Hepatic stellate cell (primary cell): ENCODE measurements at regions not wholly inside any gene's neighbourhood (a gene's known extent, or its start where the extent isn't known, plus 50 kb on each side); places are given as distances from the start of the nearest gene placed in this dataset.

Experiments
- DNase-seq: peaks from one replicate; pipeline ENCODE4 v3.0.0; 2011; ENCODE audit warnings: low spot score

GRCh38 chr5:171688696-171689495 lies 96.7 kb upstream of the SMIM23 start:
- DNase-seq = no peak

DNA sequence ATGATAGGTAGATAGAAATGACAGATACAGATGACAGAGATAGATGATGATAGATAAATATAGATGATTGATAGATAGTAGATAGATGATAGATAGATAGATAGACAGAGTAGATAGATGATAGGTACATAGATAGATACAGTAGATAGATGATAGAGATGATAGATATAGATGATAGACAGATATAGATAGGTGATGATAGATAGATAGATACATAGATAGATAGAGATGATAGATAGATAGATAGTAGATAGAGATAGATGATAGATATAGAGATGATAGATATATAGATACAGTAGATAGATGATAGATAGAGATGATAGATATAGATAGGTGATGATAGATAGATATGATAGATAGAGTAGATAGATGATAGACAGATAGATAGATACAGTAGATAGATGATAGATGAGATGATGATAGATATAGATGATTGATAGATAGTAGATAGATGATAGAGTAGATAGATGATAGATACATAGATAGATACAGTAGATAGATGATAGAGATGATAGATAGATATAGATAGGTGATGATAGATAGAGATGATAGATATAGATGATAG lies 95.7 kb upstream of the SMIM23 start:
- DNase-seq = no peak

DNA sequence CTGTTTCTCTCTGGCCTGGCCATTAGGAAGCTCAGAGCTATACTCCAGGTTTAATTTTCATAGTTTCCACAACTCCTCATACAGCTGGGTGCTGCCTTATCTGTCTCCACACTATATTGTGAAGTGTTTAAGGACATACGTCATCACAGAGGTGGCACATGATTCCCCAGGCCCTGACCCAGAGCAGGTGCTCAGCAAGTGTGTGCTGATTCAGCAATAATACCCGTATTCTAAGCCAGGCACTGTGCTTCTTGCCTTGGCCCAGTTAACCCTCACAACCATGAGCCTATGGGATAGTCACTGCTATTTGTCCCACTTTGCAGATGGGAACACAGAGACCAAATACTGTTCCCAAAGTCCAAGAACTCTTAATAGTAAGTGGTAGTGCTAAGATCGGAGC lies 93.5 kb upstream of the SMIM23 start:
- no peak for DNase-seq

- DNase-seq = no peak
These were observed 92.7 kb upstream of the SMIM23 start for GRCh38 chr5:171692936-171693335.

DNA sequence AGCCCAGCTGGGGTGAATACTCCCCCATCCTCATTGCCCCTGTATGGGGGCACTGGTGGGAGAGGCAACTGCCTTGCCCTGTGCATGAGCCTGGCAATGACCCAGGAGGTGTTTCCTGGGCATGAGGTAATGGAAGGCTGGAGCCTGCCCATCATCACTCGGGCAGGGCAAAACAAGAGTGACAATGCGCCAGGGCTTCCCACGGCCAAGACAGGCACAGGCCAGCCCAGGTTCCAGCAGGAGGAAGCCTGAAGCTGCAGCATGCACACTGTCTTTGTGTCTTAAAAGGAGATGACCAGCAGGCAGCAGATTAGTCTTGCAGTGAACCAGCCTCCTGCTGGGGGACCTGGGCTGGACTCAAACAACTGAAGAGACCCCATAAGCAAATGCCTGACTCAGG lies 92.2 kb upstream of the SMIM23 start:
- DNase-seq = no peak

GRCh38 chr5:171695804-171696203 lies 89.8 kb upstream of the SMIM23 start:
- DNase-seq = no peak

DNA sequence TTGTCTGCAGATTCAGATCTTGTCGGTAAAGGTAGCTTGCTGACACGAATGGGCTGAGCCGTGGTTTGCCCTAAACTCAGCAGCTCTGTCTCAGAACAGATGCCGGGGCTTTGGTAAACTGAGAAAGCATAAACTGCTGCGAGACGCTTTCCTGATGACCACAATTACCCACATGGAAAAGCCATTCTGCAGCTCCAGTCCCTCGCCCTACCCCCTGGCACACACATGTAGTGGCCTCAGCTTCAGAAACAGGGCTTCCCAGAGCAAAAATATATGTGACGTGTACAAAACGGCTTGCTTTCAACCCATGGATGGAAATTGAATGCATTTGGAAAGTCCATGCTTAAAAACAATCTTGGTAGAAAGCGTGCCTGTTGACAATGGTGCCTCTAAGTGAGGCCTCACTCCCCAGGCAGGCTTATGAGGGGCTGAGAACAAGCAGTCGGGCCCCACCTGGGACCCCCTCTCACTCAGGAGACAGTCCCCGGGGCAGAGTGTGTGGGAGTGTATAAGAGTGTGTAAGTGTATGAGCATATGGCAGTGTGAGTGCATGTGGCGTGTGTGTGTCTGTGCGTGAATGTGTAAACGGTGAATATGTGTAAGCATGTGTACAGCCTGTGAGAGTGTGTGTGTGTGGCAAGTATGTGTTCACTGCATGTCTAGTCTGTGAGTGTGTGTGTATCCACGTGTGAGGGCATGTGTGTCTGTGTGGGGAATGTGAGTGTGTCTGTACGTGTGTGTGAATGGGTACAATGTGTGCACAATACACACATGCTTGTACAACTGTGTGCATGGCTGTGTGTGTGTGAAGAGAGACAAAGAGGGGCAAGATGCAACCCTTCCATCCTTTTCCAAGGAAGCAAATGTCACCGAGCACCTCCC lies 88.2 kb upstream of the SMIM23 start:
- DNase-seq = no peak

DNA sequence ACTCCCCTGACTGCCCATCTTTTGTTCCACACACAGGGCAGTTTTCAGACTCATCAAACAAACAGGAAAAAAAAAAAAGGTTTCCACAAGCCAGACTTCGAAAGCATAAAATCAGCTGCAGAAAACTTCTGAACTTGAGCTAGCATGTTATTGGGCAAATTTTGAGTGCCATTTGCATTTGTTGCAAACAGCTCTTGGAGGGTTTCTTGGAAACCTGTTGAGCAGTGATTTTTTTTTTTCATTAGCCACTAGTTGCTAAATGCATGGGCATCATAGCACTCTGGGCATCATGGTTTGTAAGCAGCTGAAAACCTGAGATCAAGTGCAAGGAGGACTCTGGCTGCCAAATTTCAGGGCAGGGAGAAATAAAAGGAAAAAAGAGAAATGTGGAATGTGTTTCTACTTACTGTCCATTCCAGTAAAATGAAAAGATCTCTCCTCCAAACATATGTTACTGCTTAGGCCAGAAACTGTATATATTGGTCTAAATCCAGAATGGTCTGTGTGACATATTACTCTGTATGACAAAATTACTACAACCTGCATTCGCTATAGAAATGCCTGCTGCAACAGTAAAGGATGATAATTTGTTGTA lies 85.2 kb upstream of the SMIM23 start:
- DNase-seq = no peak

GRCh38 chr5:171701100-171701541 lies 84.5 kb upstream of the SMIM23 start:
- no peak for DNase-seq

DNA sequence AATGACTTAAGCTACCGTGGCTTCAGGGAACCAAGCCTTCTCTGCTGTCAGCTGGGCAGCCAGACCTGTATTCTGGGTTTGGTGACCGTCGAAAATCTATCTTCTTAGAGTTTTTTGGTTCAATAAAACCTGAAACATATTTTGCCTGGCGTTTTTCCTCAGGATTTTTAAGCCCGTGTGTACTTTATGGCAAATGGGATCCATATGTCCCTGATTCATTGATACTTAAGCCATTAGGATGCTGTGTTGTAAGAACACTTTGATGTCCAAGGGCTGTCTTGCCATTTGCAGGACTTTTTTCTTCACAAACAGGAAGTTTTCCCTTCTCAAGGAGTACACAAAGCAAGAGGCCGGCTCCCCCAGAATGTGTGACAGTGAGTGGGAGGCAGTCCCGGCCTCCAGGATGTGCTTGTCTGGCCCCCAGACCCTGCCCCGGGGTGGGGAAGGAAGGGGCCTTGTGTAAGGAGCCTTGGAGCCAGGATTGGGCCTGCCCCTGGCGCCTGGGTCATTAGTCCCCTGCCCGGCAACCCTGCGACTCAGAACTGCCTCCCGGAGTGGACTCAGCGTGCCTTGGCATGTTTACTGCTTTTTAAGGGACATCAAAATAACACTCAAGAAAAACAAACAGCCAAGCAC lies 83.4 kb upstream of the SMIM23 start:
- DNase-seq = no peak

GRCh38 chr5:171703146-171703545 lies 82.5 kb upstream of the SMIM23 start:
- no peak for DNase-seq

- no peak for DNase-seq
These were observed 80.6 kb upstream of the SMIM23 start for GRCh38 chr5:171705036-171705435.

- DNase-seq = no peak
These were observed 79.7 kb upstream of the SMIM23 start for GRCh38 chr5:171705830-171706468.

DNA sequence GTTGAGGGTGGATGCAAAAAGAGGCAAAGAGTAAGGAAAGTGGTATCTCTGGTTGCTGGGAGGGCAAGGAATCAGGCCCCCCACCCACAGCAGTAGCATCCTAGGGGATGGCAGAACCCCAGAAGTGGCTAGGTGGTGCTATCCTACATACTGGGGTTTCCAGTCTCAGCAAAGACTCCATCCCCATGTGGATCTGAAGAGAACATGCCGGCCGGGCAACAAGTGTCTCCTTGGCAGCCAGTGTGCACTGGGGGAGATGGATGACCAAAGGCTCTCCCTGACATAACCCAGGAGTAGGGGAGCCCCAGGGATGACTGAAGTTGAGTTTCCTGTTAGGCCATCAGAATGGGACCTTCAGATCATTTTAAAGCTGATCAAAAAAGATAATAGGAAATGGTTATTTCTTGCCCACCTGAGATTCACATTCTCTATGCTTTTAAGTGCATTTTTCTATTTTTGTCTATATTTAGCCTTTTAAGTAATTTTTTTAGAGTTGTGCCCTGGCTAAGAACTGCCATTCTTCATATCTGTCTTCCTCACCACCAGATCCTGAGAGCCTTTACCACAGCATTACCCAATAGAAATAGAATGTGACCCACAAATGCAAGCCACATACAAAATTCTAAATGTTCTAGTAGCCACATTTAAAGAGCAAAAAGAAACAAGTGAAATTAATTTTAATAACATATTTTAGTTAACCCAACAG lies 78.7 kb upstream of the SMIM23 start:
- DNase-seq = no peak

DNA sequence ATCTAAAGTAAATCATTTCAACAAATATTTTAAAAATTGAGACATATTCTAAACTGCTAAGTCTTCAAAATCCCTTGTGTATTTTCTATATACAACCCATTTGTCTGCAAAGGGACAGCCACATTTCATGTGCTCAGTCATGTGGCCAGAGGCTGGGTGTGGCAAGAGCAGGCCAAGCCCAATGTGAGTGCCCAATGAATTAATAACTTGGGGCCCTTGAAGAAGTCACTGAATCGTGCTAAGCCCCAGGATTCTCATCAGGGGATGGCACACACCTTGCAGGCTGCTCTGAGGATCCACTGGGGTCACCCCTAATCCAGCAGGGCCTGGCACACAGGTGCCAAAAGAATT lies 78.2 kb upstream of the SMIM23 start:
- DNase-seq = no peak

- DNase-seq = no peak
These were observed 75.7 kb upstream of the SMIM23 start for GRCh38 chr5:171709930-171710329.

DNA sequence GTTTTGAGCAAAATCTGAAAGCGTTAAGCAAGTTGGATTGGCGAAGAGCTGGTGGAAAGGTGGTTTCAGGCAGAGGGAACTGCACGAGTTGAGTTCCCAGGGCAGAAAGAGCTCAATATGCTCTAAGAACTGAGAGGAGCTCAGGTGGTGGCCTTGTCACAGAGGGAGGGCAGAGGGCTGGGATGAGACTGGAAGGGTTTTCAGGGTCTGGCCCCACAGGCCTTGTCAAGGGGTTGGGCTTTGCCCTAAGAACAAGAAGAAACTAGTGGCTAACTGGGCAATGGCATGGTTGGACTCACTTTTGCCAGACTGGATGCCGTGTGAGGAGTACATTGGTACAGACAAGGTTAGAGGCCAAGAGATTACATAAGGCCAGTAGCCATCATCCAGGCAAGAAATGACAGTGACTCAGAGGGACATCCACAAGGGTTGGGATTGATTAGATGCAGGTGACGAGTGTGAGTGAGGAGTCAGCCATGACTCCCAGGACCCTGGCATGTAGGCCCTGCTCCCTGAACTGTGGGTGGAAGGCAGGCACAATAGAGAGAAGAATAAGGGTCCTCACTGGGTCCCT lies 75.1 kb upstream of the SMIM23 start:
- DNase-seq = no peak

DNA sequence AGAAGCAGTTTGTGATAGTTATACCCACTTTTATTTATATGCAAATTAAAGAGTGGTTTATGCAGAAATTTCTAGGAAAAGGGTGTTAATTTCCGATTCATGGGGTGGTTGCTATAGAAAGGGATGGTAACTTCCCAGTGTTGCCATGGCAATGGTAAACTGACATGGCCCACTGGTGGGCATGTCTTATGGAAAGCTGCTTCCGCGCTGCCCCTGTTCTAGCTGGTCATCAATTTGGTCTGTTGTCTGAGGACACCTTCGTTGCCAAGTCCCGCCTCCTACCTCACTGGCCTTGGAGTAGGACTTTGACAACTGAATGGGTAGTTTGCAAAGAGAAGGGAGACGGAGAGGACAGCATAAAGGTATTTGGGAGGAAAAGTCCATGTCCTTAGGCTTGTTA lies 74.0 kb upstream of the SMIM23 start:
- DNase-seq = no peak

- no peak for DNase-seq
These were observed 73.0 kb upstream of the SMIM23 start for GRCh38 chr5:171712616-171713015.

GRCh38 chr5:171713152-171713551 lies 72.5 kb upstream of the SMIM23 start:
- no peak for DNase-seq

- DNase-seq = no peak
These were observed 71.4 kb upstream of the SMIM23 start for GRCh38 chr5:171714261-171714660.
